ENCODE measurements at regions not wholly inside any gene's neighbourhood (a gene's known extent, or its start where the extent isn't known, plus 50 kb on each side); places are given as distances from the start of the nearest gene placed in this dataset.
A peak's percentile ranks its signal among the peaks of the same experiment; 100 is the strongest.
"Not testable (repeated sequence)": the region's sequence is repeated elsewhere in the genome, so short reads cannot be mapped to it uniquely, and the experiment has no call there.

DNA sequence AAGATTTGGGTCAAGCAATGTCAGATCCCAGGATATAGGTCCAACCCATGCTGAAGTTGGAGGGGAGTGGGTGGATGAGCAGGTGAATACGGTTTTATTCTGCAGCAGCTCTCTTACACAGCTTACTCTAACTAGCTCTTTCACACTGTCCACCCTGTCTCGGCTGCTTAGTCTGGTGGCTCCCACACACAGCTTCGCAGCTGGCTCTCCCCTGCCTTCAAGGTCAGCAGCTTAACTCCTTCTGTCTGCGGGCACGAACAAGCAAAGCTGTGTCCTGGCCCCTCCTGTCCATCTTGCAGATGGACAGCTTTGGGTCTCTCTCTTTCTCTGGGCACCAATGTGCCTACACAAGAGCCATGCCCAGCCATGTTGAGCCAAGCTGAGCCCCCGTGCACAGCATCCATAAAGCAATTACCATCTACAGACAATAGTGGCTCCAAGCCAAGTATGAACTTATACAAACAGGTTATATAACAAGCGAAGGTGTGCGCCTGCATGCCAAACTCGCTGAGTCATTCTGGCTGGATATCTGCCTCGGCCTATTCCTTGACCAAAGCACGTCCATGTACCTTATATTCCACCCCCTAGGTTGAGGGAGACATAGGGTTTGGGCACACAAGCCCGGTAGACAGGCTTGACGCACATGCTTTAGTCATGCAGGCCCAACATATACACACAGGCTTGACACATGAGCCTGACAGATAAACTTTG is 1307.8 kb upstream of the RAG2 start:
- H3K4me3 ChIP-seq (ENCODE audit: low read length), result no peak overlapping the region
- H2AFZ ChIP-seq (ENCODE audit: low read length), result no peak overlapping the region
- H3K27ac ChIP-seq (ENCODE audit: low read length), result no peak overlapping the region
- DNase-seq, result no peak
- no peaks in the 10 kb centered on the region for H4K20me1 ChIP-seq (ENCODE audit: insufficient read depth, low read depth, low read length)
- peaks cover 25% of the 10 kb centered on the region for H3K9me3 ChIP-seq (ENCODE audit: low read length)
- no peaks in the 10 kb centered on the region for H3K27me3 ChIP-seq (ENCODE audit: low read length)
- H3K9ac ChIP-seq (ENCODE audit: low read length), result no peak overlapping the region
- no peak overlapping the region for H3K4me2 ChIP-seq (ENCODE audit: low read depth, low read length, poor library complexity, severe bottlenecking)
- H3K79me2 ChIP-seq (ENCODE audit: low read length), result no peaks in the 10 kb centered on the region
- no peaks in the 10 kb centered on the region for H3K9me2 ChIP-seq (replicated peaks; ENCODE audit: insufficient read depth, low read length)
- H3K36me3 ChIP-seq (ENCODE audit: insufficient read depth, low read length), result no peaks in the 10 kb centered on the region
- no peaks in the 10 kb centered on the region for H3K4me1 ChIP-seq (ENCODE audit: low read length)

DNA sequence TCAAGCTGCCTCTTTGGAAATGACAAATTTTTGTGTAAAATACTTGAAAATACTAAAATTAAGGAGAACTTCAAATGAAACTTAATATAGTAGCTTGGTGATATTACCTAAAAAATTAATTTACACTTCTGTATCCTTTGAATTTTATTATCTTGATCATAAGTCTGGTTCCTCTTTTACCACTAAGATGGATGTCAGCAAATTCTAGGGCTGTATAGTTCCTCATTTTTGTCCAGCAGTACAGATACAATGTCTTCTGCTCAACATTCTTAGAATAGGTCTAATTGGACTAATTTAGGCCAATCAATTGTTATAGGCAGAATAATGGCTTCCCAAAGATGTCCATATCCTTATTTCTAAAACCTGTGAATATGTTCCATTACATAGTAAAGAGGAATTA is 1298.0 kb upstream of the RAG2 start:
- no peaks in the 10 kb centered on the region for H3K79me2 ChIP-seq (ENCODE audit: low read length)
- no peaks in the 10 kb centered on the region for H3K4me1 ChIP-seq (ENCODE audit: low read length)
- H3K9me3 ChIP-seq (ENCODE audit: low read length), result peaks cover 43% of the 10 kb centered on the region
- no peak overlapping the region for H3K4me3 ChIP-seq (ENCODE audit: low read length)
- H2AFZ ChIP-seq (ENCODE audit: low read length), result no peak overlapping the region
- H3K36me3 ChIP-seq (ENCODE audit: insufficient read depth, low read length), result no peaks in the 10 kb centered on the region
- H3K9me2 ChIP-seq (replicated peaks; ENCODE audit: insufficient read depth, low read length), result no peaks in the 10 kb centered on the region
- no peak for DNase-seq
- H3K27me3 ChIP-seq (ENCODE audit: low read length), result no peaks in the 10 kb centered on the region
- no peaks in the 10 kb centered on the region for H4K20me1 ChIP-seq (ENCODE audit: insufficient read depth, low read depth, low read length)
- H3K9ac ChIP-seq (ENCODE audit: low read length), result no peak overlapping the region
- H3K27ac ChIP-seq (ENCODE audit: low read length), result no peak overlapping the region
- no peak overlapping the region for H3K4me2 ChIP-seq (ENCODE audit: low read depth, low read length, poor library complexity, severe bottlenecking)

DNA sequence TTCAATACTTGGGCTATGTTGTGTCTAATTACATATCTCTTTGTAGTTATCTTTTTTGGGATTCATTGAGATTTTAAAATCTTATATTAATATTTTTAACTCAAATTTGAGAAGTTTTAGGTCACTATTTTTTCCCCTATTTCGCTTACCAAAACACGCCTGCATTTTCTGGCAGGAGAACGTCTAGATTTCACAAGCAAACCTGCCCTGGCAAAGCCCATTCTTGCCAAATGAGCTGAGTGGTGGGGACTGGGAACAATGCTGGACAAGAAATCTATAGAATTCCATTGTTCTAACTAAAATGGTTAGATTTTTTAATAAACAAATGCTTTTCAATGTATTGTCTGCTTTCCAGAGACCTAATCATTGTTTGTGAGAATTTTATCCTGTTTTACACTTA is 1283.7 kb upstream of the RAG2 start:
- no peak overlapping the region for H3K27ac ChIP-seq (ENCODE audit: low read length)
- no peak overlapping the region for H3K9ac ChIP-seq (ENCODE audit: low read length)
- no peaks in the 10 kb centered on the region for H3K9me2 ChIP-seq (replicated peaks; ENCODE audit: insufficient read depth, low read length)
- H3K4me2 ChIP-seq (ENCODE audit: low read depth, low read length, poor library complexity, severe bottlenecking), result no peak overlapping the region
- H3K36me3 ChIP-seq (ENCODE audit: insufficient read depth, low read length), result no peaks in the 10 kb centered on the region
- no peak overlapping the region for H3K4me3 ChIP-seq (ENCODE audit: low read length)
- H2AFZ ChIP-seq (ENCODE audit: low read length), result no peak overlapping the region
- no peaks in the 10 kb centered on the region for H4K20me1 ChIP-seq (ENCODE audit: insufficient read depth, low read depth, low read length)
- DNase-seq, result no peak
- H3K79me2 ChIP-seq (ENCODE audit: low read length), result no peaks in the 10 kb centered on the region
- peaks cover 21% of the 10 kb centered on the region for H3K9me3 ChIP-seq (ENCODE audit: low read length)
- H3K27me3 ChIP-seq (ENCODE audit: low read length), result no peaks in the 10 kb centered on the region
- H3K4me1 ChIP-seq (ENCODE audit: low read length), result no peaks in the 10 kb centered on the region

DNA sequence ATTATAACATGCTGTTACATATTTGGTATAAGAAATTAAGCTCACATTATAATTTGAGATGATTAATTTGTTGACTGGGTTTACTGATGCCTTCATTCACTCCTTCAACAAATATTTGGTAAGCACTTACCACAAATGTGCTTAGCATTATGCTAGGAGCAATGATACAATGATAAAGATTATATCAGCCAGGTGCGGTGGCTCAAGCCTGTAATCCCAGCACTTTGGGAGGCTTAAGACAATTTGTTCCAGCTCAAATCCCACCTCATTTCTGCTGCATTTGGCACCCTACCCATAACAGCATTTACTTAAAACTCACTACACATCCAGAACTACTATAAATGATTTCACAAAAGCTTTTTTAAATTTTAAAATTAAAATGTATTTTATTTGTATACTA is 1263.6 kb upstream of the RAG2 start:
- H3K27me3 ChIP-seq (ENCODE audit: low read length), result no peaks in the 10 kb centered on the region
- no peak for DNase-seq
- no peaks in the 10 kb centered on the region for H3K4me1 ChIP-seq (ENCODE audit: low read length)
- H3K27ac ChIP-seq (ENCODE audit: low read length), result no peak overlapping the region
- no peak overlapping the region for H3K9ac ChIP-seq (ENCODE audit: low read length)
- no peaks in the 10 kb centered on the region for H3K9me2 ChIP-seq (replicated peaks; ENCODE audit: insufficient read depth, low read length)
- H3K9me3 ChIP-seq (ENCODE audit: low read length), result peaks cover 31% of the 10 kb centered on the region
- no peaks in the 10 kb centered on the region for H3K36me3 ChIP-seq (ENCODE audit: insufficient read depth, low read length)
- no peak overlapping the region for H3K4me2 ChIP-seq (ENCODE audit: low read depth, low read length, poor library complexity, severe bottlenecking)
- H3K4me3 ChIP-seq (ENCODE audit: low read length), result no peak overlapping the region
- H4K20me1 ChIP-seq (ENCODE audit: insufficient read depth, low read depth, low read length), result no peaks in the 10 kb centered on the region
- H2AFZ ChIP-seq (ENCODE audit: low read length), result no peak overlapping the region
- H3K79me2 ChIP-seq (ENCODE audit: low read length), result no peaks in the 10 kb centered on the region

DNA sequence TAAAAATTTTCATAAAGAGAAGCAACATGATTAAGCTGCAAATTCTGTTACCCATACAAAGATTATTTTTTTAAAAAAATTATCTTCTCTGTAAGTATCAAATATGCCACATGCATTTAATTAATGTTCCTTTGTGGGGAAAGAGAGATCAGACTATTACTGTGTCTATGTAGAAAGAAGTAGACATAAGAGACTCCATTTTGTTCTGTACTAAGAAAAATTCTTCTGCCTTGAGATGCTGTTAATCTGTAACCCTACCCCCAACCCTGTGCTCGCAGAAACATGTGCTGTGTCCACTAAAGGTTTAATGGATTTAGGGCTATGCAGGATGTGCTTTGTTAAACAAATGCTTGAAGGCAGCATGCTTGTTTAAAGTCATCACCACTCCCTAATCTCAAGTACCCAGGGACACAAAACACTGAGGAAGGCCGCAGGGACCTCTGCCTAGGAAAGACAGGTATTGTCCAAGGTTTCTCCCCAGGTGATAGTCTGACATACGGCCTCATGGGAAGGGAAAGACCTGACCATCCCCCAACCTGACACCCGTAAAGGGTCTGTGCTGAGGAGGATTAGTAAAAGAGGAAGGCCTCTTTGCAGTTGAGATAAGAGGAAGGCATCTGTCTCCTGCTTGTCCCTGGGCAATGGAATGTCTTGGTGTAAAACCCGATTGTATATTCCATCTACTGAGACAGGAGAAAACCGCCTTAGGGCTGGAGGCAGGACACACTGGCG is 1260.9 kb upstream of the RAG2 start:
- not testable (repeated sequence) for DNase-seq; H3K27me3 ChIP-seq (ENCODE audit: low read length); H3K4me2 ChIP-seq (ENCODE audit: low read depth, low read length, poor library complexity, severe bottlenecking); H3K4me3 ChIP-seq (ENCODE audit: low read length); H3K4me1 ChIP-seq (ENCODE audit: low read length); H2AFZ ChIP-seq (ENCODE audit: low read length); H3K36me3 ChIP-seq (ENCODE audit: insufficient read depth, low read length); H3K9me2 ChIP-seq (replicated peaks; ENCODE audit: insufficient read depth, low read length); H3K79me2 ChIP-seq (ENCODE audit: low read length); H4K20me1 ChIP-seq (ENCODE audit: insufficient read depth, low read depth, low read length); H3K27ac ChIP-seq (ENCODE audit: low read length); H3K9ac ChIP-seq (ENCODE audit: low read length)
- peaks cover 34% of the 10 kb centered on the region for H3K9me3 ChIP-seq (ENCODE audit: low read length)

DNA sequence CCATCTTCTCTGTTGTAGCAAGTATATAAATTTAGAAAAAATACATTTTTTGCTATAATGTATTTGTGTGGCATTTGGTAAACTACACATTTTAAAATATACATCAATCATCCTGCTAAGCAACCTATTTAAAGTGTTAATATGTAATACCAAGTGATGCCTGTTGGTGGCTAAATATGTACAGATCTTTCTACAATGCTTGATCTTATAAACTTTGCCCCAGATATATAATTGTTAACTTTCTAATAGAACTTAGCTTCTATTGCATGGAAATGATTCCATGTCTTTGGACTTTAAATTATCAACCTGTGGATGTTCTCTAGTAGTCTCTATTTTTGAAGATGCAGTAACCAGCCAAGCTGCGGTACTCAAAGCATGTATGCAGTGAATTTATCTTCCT is 1260.4 kb upstream of the RAG2 start:
- Histone ChIP-seq H3K36me3 (ENCODE audit: insufficient read depth, low read length) (no peaks in the 10 kb centered on the region), H3K9ac (ENCODE audit: low read length) (no peak overlapping the region), H2AFZ (ENCODE audit: low read length) (no peak overlapping the region), H3K27ac (ENCODE audit: low read length) (no peak overlapping the region), H3K4me2 (ENCODE audit: low read depth, low read length, poor library complexity, severe bottlenecking) (no peak overlapping the region), H3K4me1 (ENCODE audit: low read length) (no peaks in the 10 kb centered on the region), H3K9me3 (ENCODE audit: low read length) (peaks cover 31% of the 10 kb centered on the region), H3K9me2 (replicated peaks; ENCODE audit: insufficient read depth, low read length) (no peaks in the 10 kb centered on the region), H3K27me3 (ENCODE audit: low read length) (no peaks in the 10 kb centered on the region), H3K4me3 (ENCODE audit: low read length) (no peak overlapping the region), H3K79me2 (ENCODE audit: low read length) (no peaks in the 10 kb centered on the region), H4K20me1 (ENCODE audit: insufficient read depth, low read depth, low read length) (no peaks in the 10 kb centered on the region)
- peak; percentile 40 for DNase-seq

DNA sequence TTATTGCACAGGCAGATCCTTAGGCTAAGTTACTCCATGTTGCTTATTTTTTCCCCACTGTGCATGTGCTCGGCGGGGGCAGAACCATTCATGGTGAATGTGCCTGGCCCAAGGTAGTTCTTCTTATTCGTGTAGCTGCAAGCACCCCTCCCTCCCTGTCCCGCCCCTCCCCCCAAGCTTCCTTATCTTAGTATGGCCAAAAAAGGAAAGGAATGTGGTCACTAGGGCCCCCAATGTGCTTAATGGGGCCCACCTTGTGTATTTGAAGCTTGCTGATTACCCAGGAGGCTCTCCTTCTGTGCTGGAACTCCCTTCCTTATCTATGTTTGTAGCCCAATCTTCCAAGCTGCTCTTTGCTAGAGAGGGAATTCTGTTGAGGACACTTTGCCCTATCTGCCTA is 1259.7 kb upstream of the RAG2 start:
- H3K36me3 ChIP-seq (ENCODE audit: insufficient read depth, low read length), result no peaks in the 10 kb centered on the region
- no peak for DNase-seq
- H3K4me2 ChIP-seq (ENCODE audit: low read depth, low read length, poor library complexity, severe bottlenecking), result no peak overlapping the region
- H3K9me3 ChIP-seq (ENCODE audit: low read length), result peaks cover 24% of the 10 kb centered on the region
- H3K4me1 ChIP-seq (ENCODE audit: low read length), result no peaks in the 10 kb centered on the region
- no peak overlapping the region for H2AFZ ChIP-seq (ENCODE audit: low read length)
- no peaks in the 10 kb centered on the region for H3K27me3 ChIP-seq (ENCODE audit: low read length)
- no peak overlapping the region for H3K27ac ChIP-seq (ENCODE audit: low read length)
- H3K4me3 ChIP-seq (ENCODE audit: low read length), result no peak overlapping the region
- no peaks in the 10 kb centered on the region for H4K20me1 ChIP-seq (ENCODE audit: insufficient read depth, low read depth, low read length)
- H3K9ac ChIP-seq (ENCODE audit: low read length), result no peak overlapping the region
- H3K79me2 ChIP-seq (ENCODE audit: low read length), result no peaks in the 10 kb centered on the region
- no peaks in the 10 kb centered on the region for H3K9me2 ChIP-seq (replicated peaks; ENCODE audit: insufficient read depth, low read length)

DNA sequence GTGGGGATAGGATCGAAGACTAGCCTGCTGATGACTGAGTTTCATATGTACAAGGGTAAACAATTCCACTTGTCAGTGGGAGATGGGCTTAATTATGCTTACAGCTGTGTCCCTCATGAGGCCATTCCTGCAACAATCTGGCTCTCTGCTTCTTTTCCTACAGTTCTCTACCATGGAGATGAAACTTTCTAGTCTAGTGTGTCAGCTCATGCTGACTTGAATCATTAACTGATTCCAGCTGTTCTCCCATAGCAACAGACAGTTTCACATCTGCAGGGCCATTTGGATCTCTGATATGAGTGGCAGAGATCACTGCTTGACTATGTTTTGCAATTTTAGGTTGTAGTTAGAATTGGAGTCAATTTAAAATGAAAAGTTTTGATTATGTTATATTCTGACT is 1251.7 kb upstream of the RAG2 start:
- Histone ChIP-seq H3K79me2 (ENCODE audit: low read length) (no peaks in the 10 kb centered on the region), H3K9ac (ENCODE audit: low read length) (no peak overlapping the region), H3K4me3 (ENCODE audit: low read length) (no peak overlapping the region), H4K20me1 (ENCODE audit: insufficient read depth, low read depth, low read length) (no peaks in the 10 kb centered on the region), H3K27me3 (ENCODE audit: low read length) (no peaks in the 10 kb centered on the region), H3K36me3 (ENCODE audit: insufficient read depth, low read length) (no peaks in the 10 kb centered on the region), H3K4me2 (ENCODE audit: low read depth, low read length, poor library complexity, severe bottlenecking) (no peak overlapping the region), H3K27ac (ENCODE audit: low read length) (no peak overlapping the region), H3K9me2 (replicated peaks; ENCODE audit: insufficient read depth, low read length) (no peaks in the 10 kb centered on the region), H3K9me3 (ENCODE audit: low read length) (peaks cover 24% of the 10 kb centered on the region), H2AFZ (ENCODE audit: low read length) (no peak overlapping the region), H3K4me1 (ENCODE audit: low read length) (no peaks in the 10 kb centered on the region)
- no peak for DNase-seq
